ENCODE measurements at regions not wholly inside any gene's neighbourhood (a gene's known extent, or its start where the extent isn't known, plus 50 kb on each side); places are given as distances from the start of the nearest gene placed in this dataset.
A peak's percentile ranks its signal among the peaks of the same experiment; 100 is the strongest.

DNA sequence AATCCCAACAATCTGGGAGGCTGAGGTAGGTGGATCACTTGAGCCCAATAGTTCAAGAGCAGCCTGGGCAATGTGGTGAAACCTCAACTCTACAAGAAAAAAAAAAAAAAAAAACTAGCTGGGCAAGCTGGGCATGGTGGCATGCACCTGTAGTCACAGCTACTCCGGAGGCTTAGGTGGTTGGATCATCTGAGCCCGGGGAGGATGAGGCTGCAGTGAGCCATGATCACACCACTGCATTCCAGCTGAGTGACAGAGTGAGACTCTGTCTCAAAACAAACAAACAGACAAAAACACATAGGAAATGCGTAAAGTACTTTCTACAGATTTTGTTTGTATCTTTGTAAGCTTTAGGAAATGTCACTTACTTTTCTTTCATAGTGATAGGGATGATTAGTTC is 307.2 kb upstream of the NR3C2 start:
- no peak for DNase-seq (ENCODE audit: low read depth)

GRCh38 chr4:148747721-148748268 is 305.6 kb upstream of the NR3C2 start:
- no peak for DNase-seq (ENCODE audit: low read depth)

GRCh38 chr4:148740701-148741100 is 298.5 kb upstream of the NR3C2 start:
- no peak for DNase-seq (ENCODE audit: low read depth)

DNA sequence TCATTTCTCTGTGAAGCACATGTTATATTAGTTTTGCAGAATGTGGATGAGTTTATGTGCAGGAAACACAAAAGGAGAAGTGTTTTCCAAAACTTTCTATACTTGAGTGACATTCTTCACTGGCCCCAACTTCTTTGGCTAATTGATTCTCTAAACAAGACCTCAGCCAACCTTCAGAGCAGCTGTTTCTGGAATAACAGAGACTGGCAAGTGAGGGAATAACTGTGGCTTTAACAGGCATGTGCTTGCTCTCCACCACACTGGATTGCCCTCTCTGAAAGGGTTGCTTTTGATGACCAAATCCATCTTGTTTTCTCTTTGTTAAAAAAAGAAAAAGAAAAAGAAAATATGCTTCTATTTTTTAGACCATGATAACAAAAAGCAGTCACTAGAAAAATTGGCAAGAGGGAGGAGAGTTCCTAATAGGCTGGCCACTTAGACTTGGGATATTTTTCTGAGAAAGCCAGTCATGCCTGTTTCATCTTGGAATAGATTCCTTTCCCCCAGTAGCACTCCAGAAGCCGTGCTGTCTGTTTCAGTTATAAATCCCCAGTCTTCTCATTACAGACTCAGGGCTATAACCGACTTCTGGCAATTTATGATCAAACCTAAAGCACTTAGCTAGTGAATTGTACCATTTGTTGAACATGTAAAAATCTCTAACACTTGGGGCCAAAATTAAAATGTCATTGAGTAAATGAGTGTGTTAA is 295.0 kb upstream of the NR3C2 start:
- no peak for DNase-seq (ENCODE audit: low read depth)

GRCh38 chr4:148735432-148736155 is 293.4 kb upstream of the NR3C2 start:
- peak; percentile 5 for DNase-seq (ENCODE audit: low read depth)

DNA sequence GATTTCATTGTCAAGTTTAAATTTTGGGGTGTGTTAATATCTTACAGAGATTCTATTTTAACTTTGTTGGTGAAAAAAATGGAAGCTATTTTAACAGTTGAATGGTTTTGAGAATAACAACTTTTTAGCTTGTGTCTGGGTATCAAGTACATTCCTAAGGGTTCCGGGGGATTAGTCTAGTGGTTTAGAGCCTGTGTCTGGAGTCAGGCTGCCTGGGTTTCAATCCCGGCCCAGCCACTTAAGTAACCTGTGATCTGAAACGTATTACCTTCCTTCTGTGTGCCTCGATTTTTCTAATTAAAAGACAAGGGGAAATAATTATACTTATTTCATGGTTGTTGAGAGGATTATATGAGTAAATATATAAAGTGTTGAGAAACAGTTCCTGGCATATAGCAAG is 288.6 kb upstream of the NR3C2 start:
- DNase-seq (ENCODE audit: low read depth): no peak

DNA sequence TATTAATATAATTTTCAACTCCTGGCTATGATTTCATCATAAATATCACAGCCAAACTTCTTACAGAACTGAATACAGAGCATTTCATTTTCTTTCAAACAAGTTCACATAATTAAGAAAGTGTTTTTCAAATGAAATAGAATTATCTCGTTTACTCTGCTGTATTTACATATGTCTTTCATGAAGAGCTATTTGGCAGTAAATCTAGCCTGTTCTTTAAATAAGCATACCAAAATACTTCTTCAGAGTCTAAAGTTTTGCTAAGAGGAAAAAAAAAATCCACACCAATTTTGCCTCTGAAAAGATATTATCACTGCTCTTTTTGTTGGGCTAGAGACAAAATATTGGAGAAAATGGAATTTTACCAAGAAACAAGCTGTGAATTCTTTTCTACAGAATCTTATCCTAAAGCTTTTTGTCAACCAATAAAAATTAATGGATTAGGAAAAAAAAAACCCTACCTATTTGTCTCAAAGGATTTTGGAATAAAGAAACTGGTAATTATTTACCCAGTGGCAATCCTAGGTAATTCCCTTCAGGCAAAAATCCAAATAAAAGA is 287.9 kb upstream of the NR3C2 start:
- no peak for DNase-seq (ENCODE audit: low read depth)

DNA sequence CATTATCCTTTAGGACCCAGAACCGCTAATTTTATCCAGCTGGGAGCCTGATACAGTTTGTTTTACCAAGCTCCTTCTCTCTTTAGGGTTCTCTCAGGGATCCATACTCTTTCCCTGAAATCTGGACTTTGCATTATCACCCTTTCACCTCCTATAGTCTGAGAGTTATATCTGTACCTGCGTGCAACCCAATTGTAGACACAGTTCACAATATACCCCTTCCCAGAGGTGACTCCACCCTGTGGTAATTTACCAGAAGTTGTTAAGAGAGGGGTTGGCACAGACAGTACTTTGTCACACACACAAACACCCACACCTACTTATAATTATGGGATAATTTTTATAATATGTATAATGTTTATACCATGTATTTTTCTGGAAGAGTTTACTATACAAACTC is 275.8 kb upstream of the NR3C2 start:
- DNase-seq (ENCODE audit: low read depth): no peak

DNA sequence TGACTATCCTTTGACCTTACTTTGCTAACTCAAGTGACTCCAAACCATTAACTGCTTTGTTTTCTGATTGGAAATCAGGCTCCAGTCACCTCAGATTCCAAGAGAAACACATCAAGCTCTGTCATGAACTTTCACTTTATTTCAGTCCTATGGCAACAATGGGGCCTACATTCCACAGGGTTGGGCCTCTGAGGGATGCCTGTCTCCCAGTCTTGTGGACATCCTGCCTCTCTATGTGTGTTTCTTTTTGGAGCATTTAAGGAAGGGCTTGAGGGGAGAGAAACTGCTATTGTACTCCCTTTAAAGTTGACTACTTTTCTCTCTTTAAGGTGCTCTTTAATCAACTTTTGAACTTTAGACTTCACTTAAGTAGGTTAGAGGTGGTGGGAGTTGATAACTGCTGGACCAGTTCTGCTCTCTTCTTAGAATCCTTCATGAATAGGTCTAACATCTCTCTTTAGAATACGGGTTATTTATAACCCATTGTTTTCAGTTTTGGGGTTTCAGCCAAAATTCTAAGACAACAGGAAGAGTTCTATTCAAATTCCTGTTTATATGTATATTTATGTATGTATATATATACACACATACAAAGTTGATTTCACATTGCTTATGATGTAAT is 274.3 kb upstream of the NR3C2 start:
- no peak for DNase-seq (ENCODE audit: low read depth)

GRCh38 chr4:148704291-148704690 is 262.1 kb upstream of the NR3C2 start:
- DNase-seq (ENCODE audit: low read depth): no peak

GRCh38 chr4:148694702-148695101 is 252.5 kb upstream of the NR3C2 start:
- no peak for DNase-seq (ENCODE audit: low read depth)

- DNase-seq (ENCODE audit: low read depth): no peak
These were observed 251.9 kb upstream of the NR3C2 start for GRCh38 chr4:148693913-148694649.

- no peak for DNase-seq (ENCODE audit: low read depth)
These were observed 250.0 kb upstream of the NR3C2 start for GRCh38 chr4:148692242-148692641.

DNA sequence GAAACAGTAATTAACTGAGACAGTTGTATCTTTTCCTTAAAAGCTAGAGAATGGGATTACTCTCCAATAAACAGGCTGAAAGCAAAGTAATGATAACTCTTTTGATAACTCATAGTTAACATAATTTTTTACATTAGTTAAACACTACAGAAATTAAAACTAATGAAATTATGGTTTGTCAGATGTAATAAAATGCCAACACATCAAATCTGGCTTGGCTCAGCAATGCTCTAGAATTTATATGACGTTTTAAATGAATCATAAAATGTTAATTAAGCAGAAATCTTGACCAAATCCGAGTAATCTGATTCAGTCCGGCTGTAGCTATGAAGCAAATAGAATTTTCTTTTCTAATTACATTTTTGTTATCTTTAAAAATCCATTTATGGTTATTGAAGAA is 244.2 kb upstream of the NR3C2 start:
- DNase-seq (ENCODE audit: low read depth): no peak

GRCh38 chr4:148684638-148685037 is 242.4 kb upstream of the NR3C2 start:
- DNase-seq (ENCODE audit: low read depth): no peak

- no peak for DNase-seq (ENCODE audit: low read depth)
These were observed 238.7 kb upstream of the NR3C2 start for GRCh38 chr4:148680884-148681283.

DNA sequence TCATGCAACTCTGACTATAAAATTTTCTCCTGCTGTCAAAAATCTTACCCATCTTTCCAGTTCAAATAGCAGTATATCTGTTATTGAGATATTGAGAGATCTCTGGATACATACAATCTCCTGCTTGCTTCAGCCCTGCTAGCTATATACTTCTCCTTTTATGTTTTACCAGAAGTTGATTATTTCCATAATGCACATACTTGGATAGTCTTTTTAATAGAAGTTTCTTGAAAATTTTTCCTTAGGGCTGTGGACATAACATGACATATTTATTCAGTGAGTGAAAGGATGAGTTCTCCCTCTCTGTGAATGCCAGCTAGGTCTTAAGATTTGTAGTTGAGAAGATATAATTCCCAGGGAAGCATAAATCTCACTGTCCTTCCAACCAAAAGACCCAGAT is 234.1 kb upstream of the NR3C2 start:
- DNase-seq (ENCODE audit: low read depth): no peak

DNA sequence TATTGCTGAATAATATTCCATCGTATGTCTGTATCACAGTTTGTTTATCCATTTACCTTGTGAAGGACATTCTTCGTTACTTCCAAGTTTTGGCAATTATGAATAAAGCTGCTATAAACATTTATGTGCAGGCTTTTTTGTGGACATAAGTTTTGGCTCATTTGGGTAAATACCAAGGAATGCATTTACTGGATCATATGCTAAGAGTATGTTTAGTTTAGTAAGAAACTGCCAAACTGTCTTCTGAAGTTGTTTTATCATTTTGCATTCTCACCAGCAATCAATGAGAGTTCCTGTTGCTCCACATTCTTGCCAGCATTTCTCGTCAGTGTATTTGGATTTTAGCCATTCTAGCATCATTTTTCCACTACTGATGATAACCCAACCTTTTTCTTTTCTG is 232.7 kb upstream of the NR3C2 start:
- no peak for DNase-seq (ENCODE audit: low read depth)

DNA sequence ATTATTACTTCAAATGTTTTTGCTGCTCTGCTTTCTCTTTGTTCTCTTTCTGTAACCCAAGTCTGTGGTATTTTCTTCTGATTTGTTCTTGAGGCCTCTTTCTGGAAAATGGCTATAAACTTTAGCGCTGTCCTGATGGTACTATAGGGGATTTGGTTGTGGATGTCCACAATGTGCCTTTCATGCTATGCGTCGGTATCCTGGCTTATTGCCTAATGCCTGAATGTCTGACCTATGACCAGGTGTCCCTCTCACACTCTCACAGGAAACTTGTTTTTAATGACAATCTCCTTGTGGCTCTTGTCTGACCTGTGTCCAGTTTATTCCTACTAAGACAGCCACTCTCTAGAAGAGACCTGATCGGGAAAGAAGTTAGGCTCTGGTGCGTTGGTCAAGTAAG is 222.4 kb upstream of the NR3C2 start:
- no peak for DNase-seq (ENCODE audit: low read depth)

DNA sequence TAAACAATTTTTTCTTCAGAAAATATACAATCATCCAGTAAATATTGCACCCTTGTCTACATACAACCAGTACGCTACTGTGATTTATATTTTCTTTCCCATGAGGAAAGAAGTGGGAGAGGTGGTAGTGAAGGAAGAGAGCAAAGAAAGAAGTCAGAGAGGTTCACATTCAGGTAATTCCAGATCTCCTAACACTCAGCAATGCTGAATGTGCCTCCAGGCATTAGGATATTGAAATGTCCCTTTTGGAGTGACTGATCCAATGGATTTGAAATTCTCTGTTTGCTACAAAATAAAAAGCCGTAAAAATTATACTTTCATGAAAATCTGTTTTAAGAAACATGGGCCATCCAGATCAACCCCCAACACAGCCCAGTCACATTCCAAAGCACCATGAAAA is 211.9 kb upstream of the NR3C2 start:
- no peak for DNase-seq (ENCODE audit: low read depth)

DNA sequence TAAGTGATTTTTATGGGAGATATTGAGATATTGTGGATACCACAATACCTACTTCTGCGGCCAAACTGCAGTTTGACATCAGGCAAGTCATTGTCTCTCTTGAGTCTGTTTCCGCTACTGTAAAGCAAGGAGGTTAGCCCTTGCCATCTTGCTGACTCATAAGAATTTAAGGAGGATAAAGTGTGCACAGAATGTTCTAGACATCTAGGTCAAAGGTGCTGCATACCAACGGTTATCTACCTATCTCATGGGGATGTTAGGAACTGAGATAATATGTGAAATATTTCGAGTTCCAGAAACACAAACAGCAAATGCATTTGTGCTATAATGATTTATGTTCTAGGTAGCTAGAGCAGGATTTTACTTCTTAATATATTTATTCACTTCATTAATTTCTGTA is 211.5 kb upstream of the NR3C2 start:
- DNase-seq (ENCODE audit: low read depth): no peak

DNA sequence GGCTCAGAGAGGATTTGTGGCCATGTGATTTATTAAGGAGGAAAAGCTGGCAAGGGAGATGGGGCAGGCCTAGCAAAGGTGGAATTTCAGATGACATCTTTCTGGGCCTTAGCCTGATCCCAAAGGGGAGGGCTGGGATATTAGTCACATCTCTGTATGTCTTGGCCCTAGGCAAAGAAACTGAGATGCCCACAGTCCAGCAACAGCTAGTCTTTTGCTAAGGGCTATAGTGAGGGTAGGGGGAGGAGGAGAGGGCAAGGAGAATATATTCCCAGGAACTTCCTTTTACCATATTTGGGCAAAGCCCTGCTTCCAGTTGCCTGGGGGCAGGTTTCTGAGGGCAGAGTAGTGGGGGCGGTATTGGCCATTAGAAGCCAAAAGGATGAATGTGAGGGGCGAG is 209.8 kb upstream of the NR3C2 start:
- no peak for DNase-seq (ENCODE audit: low read depth)
